ENCODE measurements at regions not wholly inside any gene's neighbourhood (a gene's known extent, or its start where the extent isn't known, plus 50 kb on each side); places are given as distances from the start of the nearest gene placed in this dataset.
A peak's percentile ranks its signal among the peaks of the same experiment; 100 is the strongest.

DNA sequence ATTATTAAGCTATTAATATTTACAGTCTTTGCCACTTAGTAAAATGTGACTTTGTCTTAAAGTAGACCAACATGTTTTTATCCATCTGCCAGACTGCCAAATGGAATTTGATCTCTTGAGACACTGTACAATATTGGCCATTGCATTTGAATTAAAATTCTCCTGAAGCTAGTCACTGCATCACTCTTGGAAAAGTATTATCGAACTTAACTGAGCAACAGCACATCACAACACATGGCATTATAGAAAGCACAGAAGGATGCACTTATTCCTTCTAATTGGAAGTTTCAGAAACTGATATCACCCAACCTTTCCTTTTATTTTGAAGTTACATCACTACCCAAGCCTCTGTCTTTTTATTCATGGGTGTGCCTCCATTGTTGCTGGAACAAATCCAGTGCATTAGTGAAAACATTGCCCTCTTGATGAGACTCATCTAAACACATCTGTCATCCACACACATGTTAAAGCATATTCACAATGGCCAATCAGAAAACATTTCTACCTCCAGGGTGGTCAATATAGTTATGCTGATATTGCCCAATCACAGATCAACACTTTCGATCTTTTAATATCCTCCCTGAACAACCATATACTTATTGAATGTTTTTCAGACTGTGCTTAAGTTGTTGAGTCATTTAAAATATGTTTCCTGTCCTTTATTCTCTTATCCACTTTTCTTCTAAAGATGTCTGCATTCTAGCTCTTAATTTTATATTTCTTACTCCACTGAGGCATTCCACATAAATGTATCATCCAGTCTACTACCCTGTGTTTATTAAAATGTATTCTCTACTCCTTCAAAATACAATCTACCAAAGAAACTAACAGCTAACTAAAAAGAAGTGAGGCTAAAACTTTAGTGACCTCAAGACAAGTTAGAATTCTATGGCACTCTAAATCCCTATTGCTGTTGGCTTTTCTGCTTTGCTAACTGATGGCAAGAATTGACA, 535.0 kb downstream of the RFPL4B start:
- TF ChIP-seq, protein P1, sequence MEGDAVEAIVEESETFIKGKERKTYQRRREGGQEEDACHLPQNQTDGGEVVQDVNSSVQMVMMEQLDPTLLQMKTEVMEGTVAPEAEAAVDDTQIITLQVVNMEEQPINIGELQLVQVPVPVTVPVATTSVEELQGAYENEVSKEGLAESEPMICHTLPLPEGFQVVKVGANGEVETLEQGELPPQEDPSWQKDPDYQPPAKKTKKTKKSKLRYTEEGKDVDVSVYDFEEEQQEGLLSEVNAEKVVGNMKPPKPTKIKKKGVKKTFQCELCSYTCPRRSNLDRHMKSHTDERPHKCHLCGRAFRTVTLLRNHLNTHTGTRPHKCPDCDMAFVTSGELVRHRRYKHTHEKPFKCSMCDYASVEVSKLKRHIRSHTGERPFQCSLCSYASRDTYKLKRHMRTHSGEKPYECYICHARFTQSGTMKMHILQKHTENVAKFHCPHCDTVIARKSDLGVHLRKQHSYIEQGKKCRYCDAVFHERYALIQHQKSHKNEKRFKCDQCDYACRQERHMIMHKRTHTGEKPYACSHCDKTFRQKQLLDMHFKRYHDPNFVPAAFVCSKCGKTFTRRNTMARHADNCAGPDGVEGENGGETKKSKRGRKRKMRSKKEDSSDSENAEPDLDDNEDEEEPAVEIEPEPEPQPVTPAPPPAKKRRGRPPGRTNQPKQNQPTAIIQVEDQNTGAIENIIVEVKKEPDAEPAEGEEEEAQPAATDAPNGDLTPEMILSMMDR (IDR thresholded peaks at IDR 0.05; ENCODE audit: extremely low read depth in 1 of 2, insufficient read depth in 1 of 2, low read depth in 1 of 2, low read length in 2 of 2), result no peak
- TF ChIP-seq POLR2AphosphoS5 (IDR thresholded peaks at IDR 0.05; ENCODE audit: insufficient read depth, low read depth, low read length) (no peak), POLR2A (IDR thresholded peaks at IDR 0.05; ENCODE audit: low read depth, low read length) (no peak), JUN (IDR thresholded peaks at IDR 0.05; ENCODE audit: borderline replicate concordance, insufficient read depth, insufficient read length, low read depth) (no peak), FOS (IDR thresholded peaks at IDR 0.05; ENCODE audit: borderline replicate concordance, insufficient read depth, low read length) (peak; percentile 43), GATA2 (IDR thresholded peaks at IDR 0.05; ENCODE audit: insufficient read depth, insufficient read length, low read depth, low read length) (no peak)
- Histone ChIP-seq H3K9ac (replicated peaks; ENCODE audit: extremely low read depth, insufficient read depth, low read length) (no peak overlapping the region), H3K4me2 (ENCODE audit: insufficient read depth, low read length) (no peak overlapping the region), H3K27ac (ENCODE audit: insufficient read depth, low read depth, low read length) (peak overlapping the region; percentile 19), H3K79me2 (ENCODE audit: control insufficient read depth, insufficient read depth, low read length) (no peaks in the 10 kb centered on the region), H3K36me3 (ENCODE audit: control insufficient read depth in 2 of 2, extremely low read depth in 1 of 2, insufficient read depth in 2 of 2, low read length in 2 of 2) (no peaks in the 10 kb centered on the region), H3K9me1 (replicated peaks; ENCODE audit: control insufficient read depth, extremely low read depth, insufficient read depth, low read length) (no peaks in the 10 kb centered on the region), H3K27me3 (ENCODE audit: control insufficient read depth in 2 of 2, insufficient read depth in 2 of 2, low read length in 2 of 2) (no peaks in the 10 kb centered on the region), H3K4me3 (replicated peaks in 1 of 3; ENCODE audit: insufficient read depth in 1 of 3, low read depth in 1 of 3, low read length in 3 of 3) (no peak overlapping the region), H4K20me1 (replicated peaks; ENCODE audit: control insufficient read depth, extremely low read depth, insufficient read depth, low read length) (no peaks in the 10 kb centered on the region), H3K4me1 (ENCODE audit: control insufficient read depth, extremely low read depth, insufficient read depth, low read length) (peaks cover 20% of the 10 kb centered on the region), H2AFZ (ENCODE audit: low read depth, low read length) (peak overlapping the region; percentile 60), H3K9me3 (replicated peaks; ENCODE audit: control insufficient read depth, insufficient read depth, low read length) (no peaks in the 10 kb centered on the region)
- POLR2A ChIA-PET, result no interaction called here
- DNase-seq (ENCODE audit: low read depth, low spot score) (peak; percentile 45), FAIRE-seq (no peak)
- dilution Hi-C loops (cut with MboI; ENCODE audit: extremely low pct_ligation_motif_present, low sequenced_read_pairs), result no loop called here
- no TSS peak for BruUV-seq (replicated peaks)
- intact Hi-C loops (cut with micrococcal nuclease), result no loop called here
- CTCF ChIA-PET, result interaction anchor here (0.9 to 1.5 kb wide), 7 partner anchors 10 to 1027 kb away, joined by 3 to 5 read pairs (median 3); no protein-coding TSS in a partner anchor

Data from endothelial cell of umbilical vein (primary cell).